H1 (cell line): ENCODE measurements at regions not wholly inside any gene's neighbourhood (a gene's known extent, or its start where the extent isn't known, plus 50 kb on each side); places are given as distances from the start of the nearest gene placed in this dataset.

Experiments used
- BCL11A ChIP-seq, 2 experiments: IDR thresholded peaks; one replicate each; pipeline ENCODE4 v1.6.1; 2011; ENCODE audit warnings: low read depth in 2 of 2, low read length in 2 of 2, mild to moderate bottlenecking in 2 of 2
- BRCA1 ChIP-seq: IDR thresholded peaks from 2 replicates; pipeline ENCODE4 v1.6.1; 2012; ENCODE audit warnings: low read depth, low read length, improper control_type of control experiment
- CBX8 ChIP-seq: fragments of 300-800, 300-1000 bp; sonication (generic); IDR thresholded peaks from 2 replicates; pipeline ENCODE4 v1.7.1; 2016; ENCODE audit warnings: low read depth, low read length, borderline replicate concordance
- CHD2 ChIP-seq: IDR thresholded peaks from 2 replicates; pipeline ENCODE4 v1.6.1; 2012; ENCODE audit warnings: low read length, improper control_type of control experiment
- CREB1 ChIP-seq: IDR thresholded peaks from 2 replicates; pipeline ENCODE4 v1.6.1; 2012; ENCODE audit warnings: inconsistent platforms
- SAP30 ChIP-seq: fragments of 300-600 bp; sonication (generic); IDR thresholded peaks from 2 replicates; pipeline ENCODE4 v1.7.1; 2012; ENCODE audit warnings: low read length, moderate library complexity, mild to moderate bottlenecking, inconsistent platforms; ENCODE audit not compliant: insufficient read depth, insufficient replicate concordance
- TCF12 ChIP-seq: IDR thresholded peaks from 2 replicates; pipeline ENCODE4 v1.6.1; 2011; ENCODE audit warnings: low read depth, mild to moderate bottlenecking, low read length

- TF ChIP-seq SAP30 (no peak), TCF12 (no peak), CHD2 (no peak), CBX8 (no peak), CREB1 (no peak), BCL11A (IDR thresholded peaks at IDR 0.05; ENCODE audit: low read depth in 2 of 2, low read length in 2 of 2) (no peak), BRCA1 (no peak)
These were observed 173.8 kb upstream of the CNTNAP5 start (continued) for GRCh38 chr2:123851281-123851680.
